GM19025 (cell line): ENCODE measurements at regions not wholly inside any gene's neighbourhood (a gene's known extent, or its start where the extent isn't known, plus 50 kb on each side); places are given as distances from the start of the nearest gene placed in this dataset.
"Not testable (repeated sequence)": the region's sequence is repeated elsewhere in the genome, so short reads cannot be mapped to it uniquely, and the experiment has no call there.

ENCODE experiments used
- ATAC-seq: cut with Tn5 transposase; IDR thresholded peaks from one replicate; pipeline ENCODE4 v1.9.1; 2021; ENCODE audit warnings: mild to moderate bottlenecking, low read depth, moderate library complexity; ENCODE audit not compliant: unreplicated experiment

DNA sequence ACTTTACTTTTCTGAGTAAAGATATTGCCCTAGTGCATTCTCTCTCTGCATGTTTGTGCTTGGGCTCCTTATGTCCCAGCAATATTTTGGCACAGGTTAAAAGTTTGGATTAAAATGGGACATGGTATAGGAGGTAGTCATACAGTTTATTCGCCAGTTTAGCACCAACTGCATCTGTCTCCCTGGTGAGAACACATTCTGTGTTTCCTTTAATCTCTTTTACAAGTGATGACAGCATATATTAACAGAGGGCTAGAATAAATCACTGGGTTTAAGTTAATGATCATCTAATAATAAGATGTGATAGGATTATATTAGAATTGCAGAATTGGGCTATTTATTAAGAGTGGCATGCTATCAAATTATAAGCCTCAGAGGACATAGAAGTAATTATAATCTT lies 550.1 kb downstream of the LRRC70 start:
- no peak for ATAC-seq

DNA sequence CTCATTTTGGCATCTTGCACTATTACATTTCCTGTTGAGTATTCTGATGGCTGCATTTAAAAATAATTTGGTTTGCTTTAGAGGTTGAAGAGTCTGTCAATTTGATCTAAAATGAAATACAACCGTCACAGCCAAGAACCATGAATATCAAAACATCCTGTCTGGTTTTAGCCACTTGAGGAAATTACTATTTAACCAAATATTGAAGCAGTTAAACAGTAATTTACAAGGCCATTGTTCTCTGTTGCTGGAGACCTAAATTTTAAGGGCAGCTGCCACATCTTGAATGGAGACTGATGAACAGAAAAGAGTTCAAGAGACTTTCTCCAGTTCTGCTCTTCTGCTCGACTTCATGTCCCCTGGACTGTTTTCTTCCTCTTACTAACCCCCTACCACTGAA lies 549.4 kb downstream of the LRRC70 start:
- ATAC-seq = no peak

DNA sequence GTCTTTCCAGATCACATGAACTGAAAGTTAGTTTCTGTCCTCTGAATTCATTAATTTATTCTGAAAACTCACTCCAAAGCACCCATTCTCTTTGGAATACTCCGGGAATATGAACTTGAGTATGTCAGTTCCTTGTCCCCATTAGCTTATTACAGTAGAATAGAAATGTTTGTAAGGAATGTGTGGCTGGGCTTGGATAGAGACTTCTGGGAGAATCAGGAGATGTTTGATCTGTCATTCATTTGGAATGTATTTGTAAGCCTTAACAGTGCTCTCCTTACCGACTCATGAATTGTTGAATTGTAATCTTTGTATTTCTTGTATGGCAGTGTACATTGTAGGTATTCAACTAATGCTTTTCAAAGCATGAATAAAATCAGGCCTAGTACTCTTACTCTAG lies 548.4 kb downstream of the LRRC70 start:
- no peak for ATAC-seq

DNA sequence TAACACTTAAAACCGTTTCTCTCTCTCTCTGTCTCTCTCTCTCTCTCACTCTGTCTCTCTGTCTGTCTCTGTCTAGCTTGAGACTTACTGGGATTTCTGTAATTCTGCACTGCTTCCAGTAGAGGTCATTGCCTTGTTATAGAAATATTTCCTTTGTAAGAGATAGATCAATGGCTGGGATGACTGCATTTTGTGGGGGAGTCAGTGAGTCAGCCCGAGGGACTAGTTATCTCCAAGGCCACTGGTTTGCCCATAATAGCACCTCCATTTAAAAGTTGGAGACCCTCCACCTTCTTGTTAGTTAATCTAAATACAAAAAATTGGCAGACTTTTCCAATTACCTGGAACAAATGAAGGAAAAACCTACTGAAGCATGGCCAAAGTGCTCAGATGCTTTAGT lies 547.2 kb downstream of the LRRC70 start:
- peak; percentile 77 for ATAC-seq

DNA sequence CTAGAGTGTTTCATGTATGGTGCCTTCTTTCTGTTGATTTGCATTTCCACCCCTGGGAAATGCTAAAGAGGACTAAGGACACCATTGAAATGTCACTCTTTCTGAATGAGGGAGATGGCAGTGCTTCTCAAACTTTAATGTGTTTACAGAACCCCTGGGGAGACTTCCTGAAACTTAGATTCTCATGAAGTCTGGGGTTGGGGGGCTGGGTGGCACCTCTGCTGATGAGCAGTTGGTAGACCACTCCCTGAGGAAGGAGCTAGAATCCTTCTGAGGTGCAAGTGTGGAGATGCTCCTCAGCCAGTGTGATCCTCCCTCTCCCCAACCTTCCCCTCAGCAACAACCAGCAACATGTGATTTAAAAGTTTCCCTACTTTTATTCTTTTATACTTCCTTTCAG lies 546.8 kb downstream of the LRRC70 start:
- ATAC-seq = no peak

DNA sequence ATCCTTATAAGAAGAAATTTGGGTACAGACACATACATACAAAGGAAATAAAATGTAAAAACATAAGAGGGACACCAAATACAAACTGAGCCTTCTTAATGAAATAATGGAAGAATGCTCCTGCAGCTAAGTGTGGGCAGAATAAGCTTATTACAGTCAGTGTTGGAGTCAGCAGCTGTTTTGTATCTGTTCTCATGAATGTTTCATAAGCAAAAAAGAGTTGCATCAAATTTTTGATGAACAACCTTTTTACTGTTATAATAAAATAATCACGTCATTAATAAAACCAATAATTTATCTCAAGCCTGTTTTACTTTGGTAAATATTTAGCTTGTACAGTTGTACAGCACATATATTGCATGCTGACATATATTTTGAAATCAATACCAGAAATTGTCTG lies 545.6 kb downstream of the LRRC70 start:
- no peak for ATAC-seq

DNA sequence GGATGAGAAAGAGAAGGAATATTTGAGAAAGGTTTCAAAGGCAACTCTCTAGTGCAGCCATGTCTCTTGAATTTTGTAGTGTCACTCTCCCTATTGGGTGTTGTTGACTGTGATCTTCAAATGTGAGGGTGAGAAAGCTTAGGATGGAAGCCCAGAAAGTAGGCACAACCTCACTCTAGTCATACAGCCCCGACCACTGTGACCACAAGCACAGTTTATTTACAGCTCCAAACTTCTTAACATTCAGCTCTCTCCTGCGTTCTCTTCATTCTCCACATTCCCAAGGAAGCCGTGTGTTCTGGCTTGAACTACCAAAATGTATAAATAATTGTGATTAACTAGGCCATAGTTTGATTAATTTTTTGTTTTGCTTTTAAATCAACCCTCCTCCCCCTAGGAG lies 542.9 kb downstream of the LRRC70 start:
- no peak for ATAC-seq

DNA sequence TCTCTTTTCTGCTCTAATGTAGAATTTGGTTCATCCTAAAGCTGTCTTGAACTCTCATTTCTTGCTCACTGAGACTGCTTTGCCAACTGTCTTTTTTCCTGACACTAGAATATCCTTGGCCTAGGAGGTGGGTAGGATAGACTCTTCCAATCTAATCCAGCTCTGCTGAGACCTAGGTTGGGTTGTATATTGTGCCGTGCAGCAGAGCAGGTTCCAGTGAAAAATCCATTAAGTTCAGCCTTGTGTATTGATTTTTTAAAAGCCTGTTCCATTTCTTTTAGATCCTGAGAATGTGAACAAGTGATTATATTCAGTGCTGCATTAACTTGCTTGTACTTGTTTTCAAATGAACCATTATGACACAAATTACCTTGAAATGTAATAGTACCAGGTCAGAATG lies 539.6 kb downstream of the LRRC70 start:
- ATAC-seq = no peak

DNA sequence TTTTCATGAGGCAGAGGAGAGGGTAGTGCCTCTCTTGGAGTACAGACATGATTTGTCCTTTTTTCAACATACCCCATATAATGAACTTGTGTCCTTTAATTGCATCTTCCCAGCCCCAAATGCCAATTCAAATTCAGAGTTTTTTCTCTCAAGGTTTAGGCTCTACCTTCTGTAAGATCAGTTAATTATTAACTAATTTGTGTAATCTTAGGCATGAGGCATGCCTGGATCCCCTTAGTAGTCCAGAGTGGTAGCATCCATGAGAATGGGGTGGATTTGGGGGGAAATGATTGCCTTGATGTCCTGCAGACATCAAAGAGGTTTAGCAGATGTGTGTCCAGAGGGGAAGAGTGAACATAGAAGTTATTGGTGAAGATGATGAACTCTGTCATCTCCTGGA lies 533.3 kb downstream of the LRRC70 start:
- no peak for ATAC-seq

DNA sequence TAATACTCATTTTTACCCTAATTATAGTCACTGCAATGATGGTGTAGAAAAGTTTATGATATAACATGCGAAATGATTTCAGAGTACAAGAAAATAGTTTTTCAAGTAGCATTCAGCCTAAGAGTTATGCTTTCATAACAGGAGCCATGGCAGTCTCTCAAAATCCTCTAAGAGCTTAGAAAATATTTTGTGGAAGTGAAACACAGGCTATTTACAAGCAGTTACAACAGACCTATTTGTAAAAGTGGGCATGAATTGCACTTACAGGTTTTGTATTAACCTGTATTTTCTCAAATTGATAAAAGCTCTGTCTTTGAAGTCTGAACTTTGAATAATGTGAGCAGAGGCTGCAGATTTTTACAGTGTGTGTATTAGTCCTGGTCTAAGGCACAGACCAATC lies 523.3 kb downstream of the LRRC70 start:
- ATAC-seq = no peak

DNA sequence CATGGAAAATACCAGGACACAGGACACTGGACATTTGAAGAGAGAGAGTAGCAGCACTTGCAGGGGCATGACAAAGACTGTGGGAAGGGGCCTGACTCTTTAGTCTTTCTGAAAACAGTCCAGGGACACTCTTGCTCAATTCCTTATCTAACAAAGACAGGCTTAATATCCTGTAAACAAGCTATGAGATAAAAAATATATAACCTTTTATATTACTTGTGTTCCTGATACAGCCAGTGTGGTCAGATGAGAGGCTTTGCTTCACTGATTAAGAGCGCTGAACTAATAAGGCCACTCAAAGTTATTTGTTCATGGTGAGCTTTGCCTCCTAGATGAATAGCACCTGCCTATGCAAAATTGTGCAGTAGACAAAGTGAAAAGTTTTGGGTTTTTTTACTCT lies 518.7 kb downstream of the LRRC70 start:
- ATAC-seq = no peak

DNA sequence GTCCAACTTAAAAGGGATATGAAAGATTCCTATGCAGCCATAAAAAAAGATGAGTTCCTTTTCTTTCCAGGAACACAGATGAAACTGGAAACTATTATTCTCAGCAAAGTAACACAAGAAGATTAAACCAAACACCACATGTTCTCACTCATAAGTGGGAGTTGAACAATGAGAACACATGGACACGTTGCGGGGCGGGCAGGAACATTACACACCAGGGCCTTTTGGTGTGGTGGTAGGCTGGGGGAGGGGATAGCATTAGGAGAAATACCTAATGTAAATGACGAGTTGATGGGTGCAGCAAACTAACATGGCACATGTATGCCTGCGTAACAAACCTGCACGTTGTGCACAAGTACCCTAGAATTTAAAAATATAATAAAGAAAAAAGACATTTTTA lies 516.1 kb downstream of the LRRC70 start:
- no peak for ATAC-seq

DNA sequence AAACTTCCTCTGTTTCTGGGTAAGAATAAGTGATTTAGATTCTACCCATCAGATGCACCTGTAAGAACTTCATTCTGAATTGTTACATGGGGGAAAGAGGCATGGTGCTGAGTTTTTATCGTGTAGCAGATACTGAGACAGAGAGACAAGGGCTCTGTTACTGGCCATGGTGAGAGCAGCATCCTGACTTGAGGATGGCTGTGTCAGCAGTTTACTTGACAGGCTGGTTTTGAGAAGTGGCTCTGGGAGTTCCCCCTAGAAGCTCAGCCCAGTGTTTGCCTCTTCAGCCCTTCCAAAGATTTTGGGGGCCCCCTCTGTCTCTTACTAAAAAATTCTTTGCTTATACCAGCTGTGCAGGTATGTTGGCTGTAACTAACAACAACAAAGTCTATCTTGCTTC lies 510.5 kb downstream of the LRRC70 start:
- no peak for ATAC-seq

DNA sequence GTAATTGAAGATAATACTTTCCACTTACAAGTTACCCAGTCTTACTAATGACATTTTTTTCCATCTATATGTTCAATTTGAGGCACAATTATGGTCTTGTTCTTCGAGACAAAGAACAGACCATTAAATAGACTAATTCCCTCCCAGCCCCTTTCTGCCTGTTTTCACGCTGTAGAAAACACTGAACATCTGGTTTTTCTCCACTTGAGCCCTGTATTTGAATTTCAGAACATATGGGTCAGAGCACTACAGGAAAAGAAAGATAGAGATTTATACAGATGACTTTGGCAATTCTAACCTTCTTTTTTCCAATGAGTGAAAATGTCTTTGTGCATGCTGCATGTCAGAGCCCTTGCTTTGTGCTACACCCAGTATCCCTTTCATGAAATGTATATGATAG lies 506.9 kb downstream of the LRRC70 start:
- no peak for ATAC-seq

DNA sequence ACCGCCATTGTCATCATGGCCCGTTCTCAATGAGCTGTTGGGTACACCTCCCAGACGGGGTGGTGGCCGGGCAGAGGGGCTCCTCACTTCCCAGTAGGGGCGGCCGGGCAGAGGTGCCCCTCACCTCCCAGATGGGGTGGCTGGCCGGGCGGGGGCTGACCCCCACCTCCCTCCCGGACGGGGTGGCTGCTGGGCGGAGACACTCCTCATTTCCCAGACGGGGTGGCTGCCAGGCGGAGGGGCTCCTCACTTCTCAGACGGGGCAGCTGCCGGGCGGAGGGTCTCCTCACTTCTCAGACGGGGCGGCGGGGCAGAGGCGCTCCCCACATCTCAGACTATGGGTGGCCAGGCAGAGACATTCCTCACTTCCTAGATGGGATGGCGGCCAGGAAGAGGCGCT lies 505.1 kb downstream of the LRRC70 start:
- not testable (repeated sequence) for ATAC-seq

DNA sequence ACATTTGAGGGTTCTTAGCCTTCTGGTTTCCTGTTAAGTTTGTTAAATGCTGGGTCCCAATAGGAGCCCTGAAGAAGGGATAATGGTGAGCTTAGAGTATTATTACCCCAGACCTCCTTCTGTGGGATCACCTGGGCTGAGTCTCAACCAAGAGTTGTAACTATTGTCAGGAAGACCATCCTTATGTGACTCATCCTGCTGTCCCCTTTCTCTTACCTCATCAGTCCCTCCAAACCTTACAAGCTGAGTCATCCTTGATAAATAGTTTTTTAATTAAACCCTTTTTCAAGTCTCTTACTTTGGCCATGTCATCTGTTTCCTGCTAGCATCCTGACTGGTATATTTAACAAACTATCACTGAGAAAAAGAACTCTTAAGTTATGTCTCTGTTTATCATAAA lies 502.8 kb downstream of the LRRC70 start:
- ATAC-seq = no peak

DNA sequence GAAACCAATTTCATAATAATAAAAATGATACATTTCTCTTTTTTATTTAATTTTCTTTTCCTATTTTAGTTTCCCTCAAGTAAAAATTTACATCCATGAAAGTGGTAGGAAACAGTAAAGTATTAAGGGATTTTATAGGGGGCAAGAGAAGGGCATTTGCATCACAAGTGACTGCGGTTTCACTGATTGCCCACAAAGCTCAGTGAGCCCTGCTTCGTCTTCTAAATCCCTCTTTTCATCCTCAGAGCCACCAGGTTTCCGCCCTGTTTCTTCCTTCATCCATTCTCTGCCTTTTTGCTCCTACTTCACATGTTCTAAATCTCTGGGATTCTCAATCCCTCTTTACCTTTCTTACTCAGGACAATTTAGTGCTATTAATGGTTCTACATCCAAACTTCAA lies 491.4 kb downstream of the LRRC70 start:
- no peak for ATAC-seq

DNA sequence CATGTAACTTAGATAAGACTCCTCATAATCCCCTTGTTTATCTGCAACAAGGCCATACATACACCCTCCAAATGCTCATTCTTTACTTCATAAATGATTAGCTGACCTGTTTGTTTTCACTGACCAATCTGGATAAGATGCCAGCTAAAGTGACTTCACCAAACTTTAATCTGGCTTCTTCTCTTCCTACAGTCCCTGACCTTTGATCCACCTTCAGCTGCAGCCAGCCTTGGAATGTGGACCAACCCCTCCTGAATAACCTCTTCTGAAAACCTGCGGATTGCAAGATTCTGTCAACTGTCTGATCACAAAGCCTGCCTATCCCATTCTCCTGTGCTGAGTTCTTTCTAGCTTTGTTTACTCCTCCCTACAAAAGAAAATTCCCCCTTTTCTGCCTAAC lies 476.8 kb downstream of the LRRC70 start:
- no peak for ATAC-seq

DNA sequence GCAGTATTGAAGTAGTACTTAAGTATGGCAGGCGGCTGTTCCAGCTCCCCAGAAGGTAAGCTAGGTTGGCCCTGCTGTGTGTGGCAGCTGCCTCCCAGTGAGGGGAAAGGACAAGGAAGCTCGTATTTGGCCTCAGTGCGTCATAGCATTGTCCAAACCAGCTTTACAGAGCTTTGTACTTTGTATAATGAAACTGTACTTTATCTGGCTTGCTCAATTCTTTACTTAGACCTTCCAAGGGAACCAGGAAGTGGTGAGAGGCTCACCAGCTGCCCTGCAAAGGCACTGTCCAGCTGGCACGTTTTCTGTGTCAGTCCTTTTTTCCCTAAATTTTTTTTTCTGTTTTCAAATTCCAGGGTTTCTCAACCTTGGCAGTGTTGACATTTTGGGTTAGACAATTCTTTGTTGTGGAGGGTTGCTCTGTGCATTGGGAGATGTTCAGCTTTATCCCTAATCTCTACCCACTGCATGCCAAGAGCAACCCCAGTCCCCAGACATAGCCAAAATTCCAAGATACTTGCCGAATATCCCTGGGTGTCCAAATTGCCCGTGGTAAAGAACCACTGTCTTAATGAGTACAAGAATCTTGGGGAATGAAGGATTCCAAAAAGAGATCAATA lies 474.5 kb downstream of the LRRC70 start:
- no peak for ATAC-seq

DNA sequence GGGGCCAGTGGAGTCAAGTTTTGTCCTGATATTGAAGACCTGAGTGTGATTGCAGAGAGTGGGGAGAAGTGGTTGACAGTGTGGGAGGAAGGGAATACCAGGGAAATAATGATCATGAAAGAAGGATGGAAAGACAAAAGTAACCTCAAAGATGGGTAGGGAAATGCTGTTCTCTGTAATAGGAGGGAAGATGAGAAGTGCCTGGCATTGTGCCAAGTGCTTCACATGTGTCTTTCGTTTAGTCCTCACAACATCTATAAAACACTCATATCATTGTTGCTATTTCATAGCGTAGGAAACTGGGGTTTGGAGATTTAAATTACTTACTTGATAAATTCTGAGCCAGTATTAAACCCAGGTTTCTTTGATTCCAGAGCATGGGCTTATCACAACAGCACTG lies 472.3 kb downstream of the LRRC70 start:
- no peak for ATAC-seq

DNA sequence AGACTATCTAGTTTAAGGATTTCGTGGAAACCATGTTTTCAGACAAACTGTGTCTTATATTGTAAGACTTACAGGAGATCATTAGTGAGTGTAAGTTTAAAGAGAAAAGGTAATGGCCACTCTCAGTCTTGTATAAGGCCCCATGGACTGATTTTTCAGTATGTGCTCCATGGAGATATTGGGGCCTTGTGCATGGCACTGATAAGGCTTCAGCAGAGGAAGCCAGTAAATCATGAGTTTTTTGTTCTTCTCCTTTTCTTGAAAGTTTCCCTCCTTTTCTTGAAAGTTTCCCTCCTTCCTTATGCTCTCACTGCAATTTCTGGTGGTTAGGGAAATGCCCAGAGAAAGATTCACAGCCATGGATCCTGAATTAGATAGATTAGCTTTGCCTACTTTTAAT lies 471.3 kb downstream of the LRRC70 start:
- no peak for ATAC-seq

DNA sequence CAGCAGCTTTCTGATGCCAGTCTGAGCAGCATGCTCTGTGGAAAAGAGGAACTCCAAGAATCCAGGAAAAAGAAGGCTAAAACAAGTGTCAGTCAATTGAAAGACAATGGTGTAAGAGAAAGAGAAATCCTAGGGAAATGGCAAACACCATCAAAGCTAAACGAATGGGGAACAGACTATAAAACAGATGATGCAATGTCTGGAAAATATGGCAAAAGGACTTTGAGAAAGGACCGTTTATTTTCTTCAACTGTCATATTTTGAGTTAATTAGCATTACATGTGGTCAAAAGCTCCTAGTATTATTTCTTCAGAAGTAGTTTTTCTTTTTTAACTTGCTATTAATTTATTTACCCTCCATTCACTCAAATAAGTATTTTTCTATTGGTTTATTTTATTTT lies 465.2 kb downstream of the LRRC70 start:
- no peak for ATAC-seq

DNA sequence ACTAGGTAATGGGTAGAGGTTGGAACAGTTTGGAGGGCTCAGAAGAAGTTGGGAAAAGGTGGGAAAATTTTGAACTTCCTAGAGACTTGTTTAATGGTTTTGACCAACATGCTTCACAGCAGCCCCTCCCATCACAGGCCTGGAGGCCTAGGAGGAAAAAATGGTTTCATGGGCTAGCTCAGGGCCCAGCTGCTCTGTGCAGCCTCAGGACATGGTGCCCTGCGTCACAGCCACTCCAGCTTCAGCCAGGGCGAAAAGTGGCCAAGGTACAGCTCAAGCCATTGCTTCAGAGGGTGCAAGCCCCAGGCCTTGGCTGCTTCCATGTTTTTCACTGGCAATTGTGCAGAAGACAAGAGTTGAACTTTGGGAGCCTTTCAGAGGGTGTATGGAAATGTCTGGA lies 453.7 kb downstream of the LRRC70 start:
- no peak for ATAC-seq
